DMS 273 treated with DMSO at 0.1 percent for 48 hours (cell line): ENCODE measurements at regions not wholly inside any gene's neighbourhood (a gene's known extent, or its start where the extent isn't known, plus 50 kb on each side); places are given as distances from the start of the nearest gene placed in this dataset.

Source experiments
- DNase-seq: peaks from one replicate; lab custom pipeline; 2025; lab: John Stamatoyannopoulos, UW

GRCh38 chr16:63241497-63242028 lies 1205.3 kb upstream of the CDH8 start:
- DNase-seq: no peak

GRCh38 chr16:63239065-63239570 lies 1202.9 kb upstream of the CDH8 start:
- no peak for DNase-seq

- DNase-seq: no peak
These were observed 1194.3 kb upstream of the CDH8 start for GRCh38 chr16:63230421-63231040.

- no peak for DNase-seq
These were observed 1192.0 kb upstream of the CDH8 start for GRCh38 chr16:63228259-63228658.

GRCh38 chr16:63223851-63224250 lies 1187.6 kb upstream of the CDH8 start:
- no peak for DNase-seq

GRCh38 chr16:63216696-63217423 lies 1180.6 kb upstream of the CDH8 start:
- DNase-seq: no peak

GRCh38 chr16:63201851-63202250 lies 1165.6 kb upstream of the CDH8 start:
- no peak for DNase-seq

GRCh38 chr16:63200940-63201339 lies 1164.7 kb upstream of the CDH8 start:
- no peak for DNase-seq

GRCh38 chr16:63195336-63195735 lies 1159.1 kb upstream of the CDH8 start:
- no peak for DNase-seq

- no peak for DNase-seq
These were observed 1156.7 kb upstream of the CDH8 start for GRCh38 chr16:63192980-63193379.

GRCh38 chr16:63188086-63188771 lies 1152.0 kb upstream of the CDH8 start:
- DNase-seq: no peak

GRCh38 chr16:63187638-63188037 lies 1151.4 kb upstream of the CDH8 start:
- no peak for DNase-seq

GRCh38 chr16:63185235-63185780 lies 1149.1 kb upstream of the CDH8 start:
- no peak for DNase-seq

- DNase-seq: no peak
These were observed 1147.5 kb upstream of the CDH8 start for GRCh38 chr16:63183743-63184142.

GRCh38 chr16:63175313-63175712 lies 1139.1 kb upstream of the CDH8 start:
- DNase-seq: no peak

GRCh38 chr16:63174801-63175200 lies 1138.6 kb upstream of the CDH8 start:
- no peak for DNase-seq

GRCh38 chr16:63171545-63171944 lies 1135.3 kb upstream of the CDH8 start:
- no peak for DNase-seq

- no peak for DNase-seq
These were observed 1132.9 kb upstream of the CDH8 start for GRCh38 chr16:63169100-63169499.

- no peak for DNase-seq
These were observed 1121.6 kb upstream of the CDH8 start for GRCh38 chr16:63157818-63158217.

GRCh38 chr16:63146251-63146650 lies 1110.0 kb upstream of the CDH8 start:
- no peak for DNase-seq

- no peak for DNase-seq
These were observed 1109.2 kb upstream of the CDH8 start for GRCh38 chr16:63145411-63145810.

GRCh38 chr16:63135069-63135468 lies 1098.8 kb upstream of the CDH8 start:
- no peak for DNase-seq

GRCh38 chr16:63131503-63131902 lies 1095.3 kb upstream of the CDH8 start:
- no peak for DNase-seq
